ENCODE measurements at regions not wholly inside any gene's neighbourhood (a gene's known extent, or its start where the extent isn't known, plus 50 kb on each side); places are given as distances from the start of the nearest gene placed in this dataset.

- no peak for DNase-seq (ENCODE audit: extremely low read depth in 1 of 11, low read depth in 9 of 11, low spot score in 4 of 11)
These were observed 380.2 kb downstream of the HRH4 start for GRCh38 chr18:24840640-24841039.

- no peak for DNase-seq (ENCODE audit: extremely low read depth in 1 of 11, low read depth in 9 of 11, low spot score in 4 of 11)
These were observed 381.1 kb downstream of the HRH4 start for GRCh38 chr18:24841536-24841935.

GRCh38 chr18:24843123-24843522, 382.7 kb downstream of the HRH4 start:
- DNase-seq (ENCODE audit: extremely low read depth in 1 of 11, low read depth in 9 of 11, low spot score in 4 of 11): no peak

GRCh38 chr18:24846138-24846537, 385.7 kb downstream of the HRH4 start:
- DNase-seq (ENCODE audit: extremely low read depth in 1 of 11, low read depth in 9 of 11, low spot score in 4 of 11): no peak

DNA sequence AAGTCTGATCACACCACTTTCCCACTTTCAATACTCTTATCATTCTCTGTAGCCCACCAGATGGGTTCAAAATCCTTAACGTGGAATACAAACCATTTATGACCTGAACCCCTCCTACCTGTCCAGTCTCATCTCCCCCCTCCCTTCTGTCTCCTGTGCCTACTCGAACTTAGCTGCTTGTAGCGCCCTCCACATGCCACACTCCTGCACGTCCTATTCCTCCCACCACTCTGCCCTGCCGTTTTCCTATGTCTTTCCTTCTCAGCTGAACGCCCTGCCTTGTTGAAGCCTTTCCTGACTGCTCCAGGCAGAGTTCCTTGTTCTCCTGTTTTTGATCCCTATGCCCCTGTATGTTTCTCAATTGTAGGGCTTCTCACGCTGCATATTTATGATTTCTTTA, 390.1 kb downstream of the HRH4 start:
- no peak for DNase-seq (ENCODE audit: extremely low read depth in 1 of 11, low read depth in 9 of 11, low spot score in 4 of 11)

DNA sequence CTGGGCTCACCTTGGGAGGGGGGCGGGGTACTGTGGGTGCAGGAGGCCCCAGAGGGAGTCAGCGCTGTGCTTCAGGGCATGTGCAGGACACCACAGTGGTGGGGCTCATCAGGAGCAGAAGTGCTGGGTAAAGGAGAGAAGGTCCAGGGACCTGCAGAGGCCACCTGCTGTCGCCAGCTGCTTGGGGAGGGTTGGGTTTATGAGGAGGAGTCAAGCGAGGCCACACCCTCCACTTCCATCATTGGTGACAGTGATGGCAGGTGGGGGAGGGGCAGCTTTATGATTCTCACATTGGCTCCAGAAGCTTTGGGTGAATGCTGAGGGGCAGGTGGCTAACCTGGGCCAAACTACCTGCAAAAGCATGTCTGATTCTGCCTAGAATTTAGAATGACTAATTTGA, 392.6 kb downstream of the HRH4 start:
- no peak for DNase-seq (ENCODE audit: extremely low read depth in 1 of 11, low read depth in 9 of 11, low spot score in 4 of 11)

GRCh38 chr18:24860978-24861680, 400.7 kb downstream of the HRH4 start:
- no peak for DNase-seq (ENCODE audit: extremely low read depth in 1 of 11, low read depth in 9 of 11, low spot score in 4 of 11)

GRCh38 chr18:24862201-24862816, 401.9 kb downstream of the HRH4 start:
- DNase-seq (ENCODE audit: extremely low read depth in 1 of 11, low read depth in 9 of 11, low spot score in 4 of 11): no peak

GRCh38 chr18:24868311-24868710, 407.9 kb downstream of the HRH4 start:
- DNase-seq (ENCODE audit: extremely low read depth in 1 of 11, low read depth in 9 of 11, low spot score in 4 of 11): no peak

DNA sequence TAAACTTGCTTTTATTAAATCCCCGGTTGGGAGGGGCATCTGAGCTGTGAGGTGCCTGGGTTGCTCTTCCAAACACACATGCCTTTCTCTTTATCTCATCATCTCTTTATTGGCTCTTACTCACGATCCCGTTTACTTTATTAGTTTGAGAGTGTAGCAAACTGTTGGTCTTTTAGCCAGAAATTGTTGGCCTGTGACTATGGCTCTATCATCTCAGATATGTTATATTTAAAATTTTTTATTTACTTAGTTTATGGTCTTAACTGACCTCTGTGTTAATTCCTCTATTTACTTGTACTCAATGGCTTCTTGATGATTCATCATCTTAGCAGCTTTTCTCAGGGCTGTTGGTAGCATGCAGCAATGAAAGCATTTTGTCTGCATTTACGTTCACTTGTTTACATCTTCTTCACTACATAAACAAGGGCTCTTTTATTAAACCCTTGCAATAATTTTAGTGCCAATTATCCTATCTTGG, 408.4 kb downstream of the HRH4 start:
- DNase-seq (ENCODE audit: extremely low read depth in 1 of 11, low read depth in 9 of 11, low spot score in 4 of 11): no peak

GRCh38 chr18:24869285-24869684, 408.8 kb downstream of the HRH4 start:
- no peak for DNase-seq (ENCODE audit: extremely low read depth in 1 of 11, low read depth in 9 of 11, low spot score in 4 of 11)

GRCh38 chr18:24875286-24875685, 414.8 kb downstream of the HRH4 start:
- DNase-seq (ENCODE audit: extremely low read depth in 1 of 11, low read depth in 9 of 11, low spot score in 4 of 11): no peak

DNA sequence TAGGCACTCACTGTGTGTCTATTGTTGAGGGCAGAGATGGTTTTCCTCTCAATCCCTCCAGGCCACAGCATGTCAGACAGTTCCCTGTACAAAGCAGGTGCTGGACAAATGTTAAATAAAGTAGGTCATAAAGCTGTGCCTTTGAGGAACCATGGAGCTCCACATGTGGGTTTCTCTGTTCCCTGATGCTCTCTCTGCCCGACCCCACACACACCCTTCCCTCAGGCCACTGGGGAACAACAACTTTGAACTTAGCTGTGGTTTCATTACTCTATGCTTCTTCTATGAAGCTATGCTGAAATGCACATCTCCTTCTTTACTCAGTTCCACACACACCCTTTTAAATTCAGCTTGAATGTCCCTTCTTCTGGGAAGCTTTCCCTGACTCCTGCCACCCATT, 415.3 kb downstream of the HRH4 start:
- DNase-seq (ENCODE audit: extremely low read depth in 1 of 11, low read depth in 9 of 11, low spot score in 4 of 11): no peak

- DNase-seq (ENCODE audit: extremely low read depth in 1 of 11, low read depth in 9 of 11, low spot score in 4 of 11): no peak
These were observed 415.8 kb downstream of the HRH4 start for GRCh38 chr18:24876266-24876665.

GRCh38 chr18:24877066-24877465, 416.6 kb downstream of the HRH4 start:
- no peak for DNase-seq (ENCODE audit: extremely low read depth in 1 of 11, low read depth in 9 of 11, low spot score in 4 of 11)

- no peak for DNase-seq (ENCODE audit: extremely low read depth in 1 of 11, low read depth in 9 of 11, low spot score in 4 of 11)
These were observed 417.1 kb downstream of the HRH4 start for GRCh38 chr18:24877546-24877945.

- peak in 5 of 11 donors; percentile 37 to 50 (median 42) for DNase-seq (ENCODE audit: extremely low read depth in 1 of 11, low read depth in 9 of 11, low spot score in 4 of 11)
These were observed 417.9 kb downstream of the HRH4 start for GRCh38 chr18:24878289-24878688.

- no peak for DNase-seq (ENCODE audit: extremely low read depth in 1 of 11, low read depth in 9 of 11, low spot score in 4 of 11)
These were observed 424.8 kb downstream of the HRH4 start for GRCh38 chr18:24885276-24885675.

- DNase-seq (ENCODE audit: extremely low read depth in 1 of 11, low read depth in 9 of 11, low spot score in 4 of 11): no peak
These were observed 434.4 kb downstream of the HRH4 start for GRCh38 chr18:24894880-24895279.

GRCh38 chr18:24897461-24897860, 437.0 kb downstream of the HRH4 start:
- DNase-seq (ENCODE audit: extremely low read depth in 1 of 11, low read depth in 9 of 11, low spot score in 4 of 11): no peak

DNA sequence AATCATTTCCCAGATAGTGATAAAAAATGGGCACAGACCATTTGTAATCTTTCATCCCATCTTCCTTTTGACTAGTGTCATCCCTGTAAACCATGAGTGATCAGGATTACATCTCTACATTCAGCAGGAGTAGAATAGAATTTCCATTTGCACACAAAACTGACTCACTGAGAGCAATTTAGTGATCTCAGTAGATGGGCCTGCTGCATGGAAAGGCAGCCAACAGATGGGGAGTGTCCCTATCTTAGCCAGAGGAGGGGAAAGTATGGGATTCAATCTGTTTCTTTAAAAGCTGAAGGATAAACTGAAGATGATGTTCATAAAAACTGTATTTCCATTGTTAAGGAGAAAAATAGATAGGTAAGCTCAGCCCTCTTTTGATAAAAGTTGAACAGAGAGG, 441.7 kb downstream of the ZNF521 start:
- no peak for DNase-seq (ENCODE audit: extremely low read depth in 1 of 11, low read depth in 9 of 11, low spot score in 4 of 11)
